C4-2B (cell line): ENCODE measurements at regions not wholly inside any gene's neighbourhood (a gene's known extent, or its start where the extent isn't known, plus 50 kb on each side); places are given as distances from the start of the nearest gene placed in this dataset.
"Not testable (repeated sequence)": the region's sequence is repeated elsewhere in the genome, so short reads cannot be mapped to it uniquely, and the experiment has no call there.

ENCODE experiments used
- H3K27ac ChIP-seq: fragments of 450-650 bp; 2 replicates; pipeline ENCODE4 v1.5.1; 2017
- ZFX ChIP-seq: fragments of 450-650 bp; IDR thresholded peaks from 2 replicates; pipeline ENCODE4 v1.6.1; 2017
- TF ChIP-seq, protein P1 (sequence below): fragments of 450-650 bp; conservative IDR thresholded peaks from 2 replicates; pipeline ENCODE4 v1.5.1; 2017; ENCODE audit warnings: mild to moderate bottlenecking

- H3K27ac ChIP-seq, result no peak overlapping the region
- no peak for TF ChIP-seq ZFX
- TF ChIP-seq, protein P1, sequence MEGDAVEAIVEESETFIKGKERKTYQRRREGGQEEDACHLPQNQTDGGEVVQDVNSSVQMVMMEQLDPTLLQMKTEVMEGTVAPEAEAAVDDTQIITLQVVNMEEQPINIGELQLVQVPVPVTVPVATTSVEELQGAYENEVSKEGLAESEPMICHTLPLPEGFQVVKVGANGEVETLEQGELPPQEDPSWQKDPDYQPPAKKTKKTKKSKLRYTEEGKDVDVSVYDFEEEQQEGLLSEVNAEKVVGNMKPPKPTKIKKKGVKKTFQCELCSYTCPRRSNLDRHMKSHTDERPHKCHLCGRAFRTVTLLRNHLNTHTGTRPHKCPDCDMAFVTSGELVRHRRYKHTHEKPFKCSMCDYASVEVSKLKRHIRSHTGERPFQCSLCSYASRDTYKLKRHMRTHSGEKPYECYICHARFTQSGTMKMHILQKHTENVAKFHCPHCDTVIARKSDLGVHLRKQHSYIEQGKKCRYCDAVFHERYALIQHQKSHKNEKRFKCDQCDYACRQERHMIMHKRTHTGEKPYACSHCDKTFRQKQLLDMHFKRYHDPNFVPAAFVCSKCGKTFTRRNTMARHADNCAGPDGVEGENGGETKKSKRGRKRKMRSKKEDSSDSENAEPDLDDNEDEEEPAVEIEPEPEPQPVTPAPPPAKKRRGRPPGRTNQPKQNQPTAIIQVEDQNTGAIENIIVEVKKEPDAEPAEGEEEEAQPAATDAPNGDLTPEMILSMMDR, result no peak
Observed at GRCh38 chr3:163556813-163557523, 1521.3 kb downstream of the SI start.

GRCh38 chr3:163555918-163556317 lies 1522.4 kb downstream of the SI start:
- no peak for TF ChIP-seq ZFX
- TF ChIP-seq, protein P1, result no peak
- H3K27ac ChIP-seq, result no peak overlapping the region

DNA sequence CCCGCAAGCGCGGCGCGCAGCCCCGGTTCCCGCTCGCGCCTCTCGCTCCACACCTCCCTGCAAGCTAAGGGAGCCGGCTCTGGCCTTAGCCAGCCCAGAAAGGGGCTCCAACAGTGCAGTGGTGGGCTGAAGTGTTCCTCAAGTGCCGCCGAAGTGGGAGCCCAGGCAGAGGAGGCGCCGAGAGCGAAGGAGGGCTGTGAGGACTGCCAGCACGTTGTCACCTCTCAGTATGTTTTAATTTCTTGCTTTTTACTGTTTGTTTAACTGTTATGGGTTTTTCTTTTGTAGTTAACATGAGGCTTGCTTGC lies 1525.7 kb downstream of the SI start:
- TF ChIP-seq, protein P1, result no peak
- no peak for TF ChIP-seq ZFX
- no peak overlapping the region for H3K27ac ChIP-seq

DNA sequence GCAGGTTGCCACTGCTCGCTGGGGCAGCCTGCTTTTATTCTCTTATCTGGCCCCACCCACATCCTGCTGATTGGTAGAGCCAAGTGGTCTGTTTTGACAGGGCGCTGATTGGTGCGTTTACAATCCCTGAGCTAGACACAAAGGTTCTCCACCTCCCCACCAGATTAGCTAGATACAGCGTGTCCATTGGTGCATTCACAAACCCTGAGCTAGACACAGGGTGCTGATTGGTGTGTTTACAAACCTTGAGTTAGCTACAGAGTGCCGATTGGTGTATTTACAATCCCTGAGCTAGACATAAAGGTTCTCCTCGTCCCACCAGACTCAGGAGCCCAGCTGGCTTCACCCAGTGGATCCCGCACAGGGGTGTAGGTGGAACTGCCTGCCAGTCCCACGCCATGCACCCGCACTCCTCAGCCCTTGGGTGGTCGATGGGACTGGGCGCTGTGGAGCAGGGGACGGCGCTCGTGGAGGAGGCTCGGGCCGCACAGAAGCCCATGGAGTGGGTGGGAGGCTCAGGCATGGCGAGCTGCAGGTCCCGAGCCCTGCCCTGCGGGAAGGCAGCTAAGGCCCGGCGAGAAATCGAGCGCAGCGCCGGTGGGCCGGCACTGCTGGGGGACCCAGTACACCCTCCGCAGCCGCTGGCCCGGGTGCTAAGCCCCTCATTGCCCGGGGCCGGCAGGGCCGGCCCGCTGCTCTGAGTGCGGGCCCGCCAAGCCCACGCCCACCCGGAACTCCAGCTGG lies 1526.2 kb downstream of the SI start:
- not testable (repeated sequence) for H3K27ac ChIP-seq

DNA sequence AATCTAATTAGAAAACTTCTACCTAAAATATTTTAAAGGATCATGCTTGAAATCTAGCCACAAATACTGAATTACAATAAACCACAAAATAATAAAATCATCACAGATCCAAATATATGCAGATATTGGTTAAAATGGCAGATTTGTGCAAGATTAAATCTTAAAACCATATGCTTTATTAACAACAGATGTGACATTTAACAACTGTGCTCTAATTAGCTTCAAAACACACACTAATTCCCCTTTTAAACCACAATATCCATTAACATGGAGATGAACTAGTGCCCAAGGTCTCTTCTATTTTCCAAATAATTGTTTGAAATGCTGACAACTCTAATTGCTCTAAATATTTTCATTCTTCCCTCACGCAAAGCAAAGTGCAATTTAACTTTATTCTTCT lies 1530.3 kb downstream of the SI start:
- no peak for TF ChIP-seq ZFX
- TF ChIP-seq, protein P1, result no peak
- H3K27ac ChIP-seq, result no peak overlapping the region

GRCh38 chr3:163547014-163547685 lies 1531.1 kb downstream of the SI start:
- TF ChIP-seq ZFX, result no peak
- TF ChIP-seq, protein P1, result no peak
- no peak overlapping the region for H3K27ac ChIP-seq

DNA sequence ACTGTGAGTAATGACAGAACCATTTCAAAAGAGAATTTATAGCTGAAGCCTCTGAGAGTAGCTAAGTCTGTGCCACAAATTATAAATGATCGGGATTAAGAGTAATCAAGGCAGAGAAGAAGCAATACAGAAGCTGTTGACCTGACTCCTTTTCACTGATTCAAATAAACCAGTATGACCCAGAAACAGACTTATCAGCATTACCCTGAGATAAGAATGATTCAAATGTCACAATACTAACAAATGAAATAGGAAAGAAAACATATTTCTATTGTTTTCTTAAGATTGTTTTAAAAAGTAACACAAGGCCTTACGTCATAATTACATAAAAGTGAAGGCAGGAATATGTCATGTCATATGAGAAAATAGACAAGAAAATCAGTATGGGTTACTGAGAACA lies 1534.6 kb downstream of the SI start:
- H3K27ac ChIP-seq, result no peak overlapping the region
- TF ChIP-seq, protein P1, result no peak
